Retinal pigment epithelial cell (primary cell): ENCODE measurements at regions not wholly inside any gene's neighbourhood (a gene's known extent, or its start where the extent isn't known, plus 50 kb on each side); places are given as distances from the start of the nearest gene placed in this dataset.

Experiments used
- DNase-seq: peaks from one replicate; pipeline ENCODE4 v3.0.0-alpha.2; 2010; ENCODE audit warnings: low read depth
- H3K4me3 ChIP-seq: 2 replicates; pipeline ENCODE4 v1.5.1; 2011; ENCODE audit warnings: mild to moderate bottlenecking, low read length, control low read depth, moderate library complexity
- TF ChIP-seq, protein P1 (sequence below): conservative IDR thresholded peaks from 2 replicates; pipeline ENCODE4 v1.5.1; 2011; ENCODE audit warnings: low read depth, low read length, control low read depth, inconsistent platforms

DNA sequence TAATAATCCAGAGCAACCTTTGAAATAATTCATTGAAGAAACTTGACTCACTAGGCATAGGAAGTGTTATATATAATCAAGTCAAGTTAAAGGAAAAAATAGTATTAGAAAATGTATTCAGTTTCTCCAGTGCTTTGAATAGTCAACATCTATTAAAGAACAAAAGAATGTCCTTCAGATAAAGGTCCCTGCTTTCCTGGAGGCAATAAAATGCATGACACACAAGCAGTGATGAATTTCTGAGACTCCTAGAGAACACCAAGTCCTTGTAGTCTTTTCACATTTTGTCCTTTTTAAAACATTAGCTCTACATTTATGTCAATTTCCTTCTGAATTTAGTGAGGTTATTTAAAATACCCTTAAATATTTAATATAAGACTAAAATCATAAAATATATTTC is 695.5 kb downstream of the EPHA3 start:
- no peak overlapping the region for H3K4me3 ChIP-seq
- TF ChIP-seq, protein P1, sequence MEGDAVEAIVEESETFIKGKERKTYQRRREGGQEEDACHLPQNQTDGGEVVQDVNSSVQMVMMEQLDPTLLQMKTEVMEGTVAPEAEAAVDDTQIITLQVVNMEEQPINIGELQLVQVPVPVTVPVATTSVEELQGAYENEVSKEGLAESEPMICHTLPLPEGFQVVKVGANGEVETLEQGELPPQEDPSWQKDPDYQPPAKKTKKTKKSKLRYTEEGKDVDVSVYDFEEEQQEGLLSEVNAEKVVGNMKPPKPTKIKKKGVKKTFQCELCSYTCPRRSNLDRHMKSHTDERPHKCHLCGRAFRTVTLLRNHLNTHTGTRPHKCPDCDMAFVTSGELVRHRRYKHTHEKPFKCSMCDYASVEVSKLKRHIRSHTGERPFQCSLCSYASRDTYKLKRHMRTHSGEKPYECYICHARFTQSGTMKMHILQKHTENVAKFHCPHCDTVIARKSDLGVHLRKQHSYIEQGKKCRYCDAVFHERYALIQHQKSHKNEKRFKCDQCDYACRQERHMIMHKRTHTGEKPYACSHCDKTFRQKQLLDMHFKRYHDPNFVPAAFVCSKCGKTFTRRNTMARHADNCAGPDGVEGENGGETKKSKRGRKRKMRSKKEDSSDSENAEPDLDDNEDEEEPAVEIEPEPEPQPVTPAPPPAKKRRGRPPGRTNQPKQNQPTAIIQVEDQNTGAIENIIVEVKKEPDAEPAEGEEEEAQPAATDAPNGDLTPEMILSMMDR, result no peak
- no peak for DNase-seq

DNA sequence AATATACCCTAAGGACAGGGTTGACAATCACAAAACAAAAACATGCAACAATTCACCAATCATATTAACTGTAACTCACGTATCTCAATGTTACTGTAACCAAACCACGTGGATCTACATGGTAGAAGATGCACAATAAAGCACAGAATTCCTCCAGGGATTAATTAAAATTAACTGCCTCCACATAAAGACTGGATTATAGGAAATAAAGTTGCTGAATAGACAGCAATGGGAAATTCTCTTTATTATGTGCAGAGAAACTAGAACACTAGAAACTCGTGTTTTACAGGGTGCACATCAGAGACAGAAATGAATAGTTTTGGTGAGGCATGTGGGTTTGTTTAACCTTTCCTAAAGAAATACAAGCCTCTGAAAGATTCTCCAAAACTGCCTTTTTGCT is 696.3 kb downstream of the EPHA3 start:
- TF ChIP-seq, protein P1, result no peak
- DNase-seq, result no peak
- H3K4me3 ChIP-seq, result no peak overlapping the region

DNA sequence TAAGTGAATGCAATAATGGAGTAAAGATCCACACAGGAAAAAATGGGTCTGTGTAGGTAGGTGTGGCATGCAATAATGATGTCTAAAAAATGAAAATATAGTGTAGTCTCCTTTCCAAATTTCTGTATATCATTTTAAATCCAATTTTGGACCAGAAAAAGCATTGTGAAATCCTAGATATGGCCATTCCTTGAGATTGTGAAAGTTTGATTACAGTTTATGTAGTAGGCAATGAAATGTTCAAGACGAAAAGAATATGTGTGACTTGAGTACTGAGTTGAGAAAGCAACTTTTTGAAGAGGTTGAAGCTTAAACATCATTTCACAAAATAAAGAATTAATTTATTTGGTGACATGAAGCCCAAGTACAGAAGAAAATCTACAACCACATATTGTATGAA is 698.7 kb downstream of the EPHA3 start:
- no peak for DNase-seq

DNA sequence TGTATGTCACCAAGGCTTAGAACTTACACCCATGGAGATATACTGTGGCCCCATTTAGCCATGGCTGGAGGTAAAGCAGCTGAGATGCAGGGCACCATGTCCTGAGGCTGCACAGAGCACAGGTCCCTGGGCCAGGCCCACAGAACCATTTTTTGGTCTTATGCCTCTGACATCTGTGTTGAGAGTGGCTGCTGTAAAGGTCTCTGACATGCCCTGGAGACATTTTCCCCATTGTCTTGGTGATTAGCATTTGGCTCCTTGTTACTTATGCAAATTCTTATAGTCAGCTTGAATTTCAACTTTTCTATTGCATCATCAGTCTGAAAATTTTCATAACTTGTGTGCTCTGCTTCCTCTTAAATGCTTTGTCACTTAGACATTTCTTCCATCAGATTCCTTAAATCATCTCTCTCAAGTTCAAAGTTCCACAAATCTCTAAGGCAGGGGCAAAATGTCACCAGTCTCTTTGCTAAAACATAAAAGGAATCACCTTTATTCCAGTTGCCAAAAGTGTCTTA is 701.3 kb downstream of the EPHA3 start:
- TF ChIP-seq, protein P1, result no peak
- no peak for DNase-seq
- H3K4me3 ChIP-seq, result no peak overlapping the region

More for the DNA sequence above, 698.7 kb downstream of the EPHA3 start:
- H3K4me3 ChIP-seq, result no peak overlapping the region
- TF ChIP-seq, protein P1, result no peak

DNA sequence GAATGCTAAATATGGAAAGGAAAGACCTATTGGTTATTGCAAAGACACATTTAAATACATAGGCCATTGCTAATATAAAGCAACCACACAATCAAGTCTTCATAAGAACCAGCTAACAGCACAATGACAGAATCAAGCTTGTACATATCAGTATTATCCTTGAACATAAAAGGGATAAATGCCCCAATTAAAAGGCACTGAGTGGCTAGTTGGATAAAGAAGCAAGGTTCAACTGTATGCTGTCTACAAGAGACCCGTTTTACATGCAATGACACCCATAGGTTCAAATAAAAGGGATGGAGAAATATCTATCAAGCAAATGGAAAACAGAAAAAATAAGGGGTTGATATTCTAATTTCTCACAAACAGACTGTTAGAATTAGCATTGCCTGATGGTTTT is 706.1 kb downstream of the EPHA3 start:
- TF ChIP-seq, protein P1, result no peak
- H3K4me3 ChIP-seq, result no peak overlapping the region
- DNase-seq, result no peak

DNA sequence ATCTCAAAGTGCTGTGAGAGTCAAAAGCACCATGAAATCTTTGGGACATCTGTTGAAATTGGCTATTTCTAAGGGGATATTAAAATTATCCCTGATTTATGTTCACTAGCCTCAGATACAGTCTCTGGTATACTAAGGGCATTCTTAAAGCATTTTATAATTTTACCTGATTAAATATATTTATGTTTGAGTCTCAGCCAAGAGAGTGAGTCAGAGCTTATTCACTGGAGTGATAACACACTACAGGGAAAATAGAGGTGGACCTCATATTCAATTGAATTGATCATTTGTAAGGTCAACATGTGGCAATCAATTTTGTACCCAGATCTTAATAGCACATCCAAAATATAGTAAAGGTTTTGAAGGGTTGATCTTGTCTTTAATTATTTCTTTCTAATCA is 733.6 kb downstream of the EPHA3 start:
- DNase-seq, result peak; percentile 15
- no peak overlapping the region for H3K4me3 ChIP-seq
- TF ChIP-seq, protein P1, result no peak

DNA sequence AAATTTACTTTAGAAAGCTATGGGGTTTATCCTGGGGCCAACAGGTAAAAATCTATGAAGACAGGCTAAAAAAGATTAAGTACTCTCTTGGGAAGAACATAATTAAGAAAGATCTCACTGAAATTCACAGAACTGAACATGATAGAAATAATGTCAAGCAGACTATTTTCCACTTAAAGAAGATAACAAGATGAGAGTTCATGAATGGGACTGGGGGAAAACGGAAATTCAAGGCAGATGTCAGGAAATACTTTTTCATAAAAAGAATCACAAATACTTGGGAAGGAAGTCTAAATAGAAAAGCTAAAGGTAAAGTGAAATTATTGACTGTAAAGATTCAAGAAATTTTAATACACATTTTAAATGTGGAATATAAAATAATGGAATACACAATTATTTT is 737.6 kb downstream of the EPHA3 start:
- TF ChIP-seq, protein P1, result no peak
- H3K4me3 ChIP-seq, result no peak overlapping the region
- DNase-seq, result no peak
